Caco-2 (cell line): ENCODE measurements at regions not wholly inside any gene's neighbourhood (a gene's known extent, or its start where the extent isn't known, plus 50 kb on each side); places are given as distances from the start of the nearest gene placed in this dataset.

Experiments used
- BruUV-seq: library from RNA; stranded (reverse); fragments of 400-500 nt; replicated peaks from 2 replicates; lab custom pipeline; 2021; lab: Mats Ljungman, UMichigan
- CTCF ChIA-PET: fragments of 300-600 bp; sonication (Branson Sonifier 250); formaldehyde crosslinking; loops from one replicate; lab custom pipeline; 2022; ENCODE audit warnings: antibody characterized with exemption; lab: Charles Lee
- POLR2A ChIA-PET: fragments of 300-600 bp; sonication (Branson Sonifier 250); formaldehyde crosslinking; loops from one replicate; lab custom pipeline; 2022; ENCODE audit warnings: antibody characterized with exemption; lab: Charles Lee
- DNase-seq, 2 experiments: peaks; one replicate each; pipeline versions ENCODE4 v3.0.0 to v3.0.0-alpha.2; 2020 to 2022
- H3K27me3 ChIP-seq: replicated peaks from 2 replicates; pipeline ENCODE4 v1.6.0; 2011; ENCODE audit warnings: low read length; ENCODE audit not compliant: control insufficient read depth, insufficient read depth
- H3K36me3 ChIP-seq: 2 replicates; pipeline ENCODE4 v1.5.1; 2011; ENCODE audit warnings: low read length; ENCODE audit not compliant: control insufficient read depth, insufficient read depth
- H3K4me1 ChIP-seq: fragments of 250-450 bp; sonication (Bioruptor Pico); 2 replicates; pipeline ENCODE4 v1.5.1; 2020; ENCODE audit warnings: mild to moderate bottlenecking
- H3K4me3 ChIP-seq: 2 replicates; pipeline ENCODE4 v1.5.1; 2011; ENCODE audit warnings: low read depth, mild to moderate bottlenecking, control low read depth, low read length
- H3K9me3 ChIP-seq: fragments of 250-450 bp; sonication (Bioruptor Pico); 2 replicates; pipeline ENCODE4 v1.5.1; 2020; ENCODE audit warnings: mild to moderate bottlenecking, moderate library complexity
- H3K27ac Mint-ChIP-seq: one replicate; pipeline ENCODE4 v1.8.0; 2022; ENCODE audit warnings: mixed read lengths; ENCODE audit not compliant: unreplicated experiment
- H3K27me3 Mint-ChIP-seq: one replicate; pipeline ENCODE4 v1.8.0; 2022; ENCODE audit warnings: mixed read lengths; ENCODE audit not compliant: insufficient read depth, unreplicated experiment
- H3K36me3 Mint-ChIP-seq: one replicate; pipeline ENCODE4 v1.8.0; 2022; ENCODE audit warnings: mild to moderate bottlenecking, mixed read lengths; ENCODE audit not compliant: insufficient read depth, unreplicated experiment
- H3K4me1 Mint-ChIP-seq: one replicate; pipeline ENCODE4 v1.8.0; 2022; ENCODE audit warnings: low read depth, mixed read lengths; ENCODE audit not compliant: unreplicated experiment
- H3K4me3 Mint-ChIP-seq: one replicate; pipeline ENCODE4 v1.8.0; 2022; ENCODE audit warnings: mild to moderate bottlenecking, moderate library complexity, mixed read lengths; ENCODE audit not compliant: unreplicated experiment
- H3K9me3 Mint-ChIP-seq: one replicate; pipeline ENCODE4 v1.8.0; 2022; ENCODE audit warnings: mixed read lengths; ENCODE audit not compliant: unreplicated experiment
- intact Hi-C: fragments of 100-400 bp; cut with micrococcal nuclease; formaldehyde crosslinking; loops from one replicate; pipeline ENCODE4 v1.10.0; 2022; ENCODE audit not compliant: unreplicated experiment
- TF ChIP-seq, protein P1 (sequence below), 2 experiments: fragments of 200-600 bp in 1 of 2; IDR thresholded peaks; 1 replicate in 1 of 2; 2 replicates in 1 of 2; pipeline versions ENCODE4 v1.5.1 to v1.8.0; 2011 to 2022; ENCODE audit warnings: antibody characterized with exemption in 1 of 2, control low read depth in 1 of 2, inconsistent platforms in 1 of 2, low read depth in 1 of 2, low read length in 1 of 2, mild to moderate bottlenecking in 1 of 2, moderate library complexity in 1 of 2; ENCODE audit not compliant: insufficient read depth in 1 of 2, severe bottlenecking in 1 of 2, unreplicated experiment in 1 of 2

DNA sequence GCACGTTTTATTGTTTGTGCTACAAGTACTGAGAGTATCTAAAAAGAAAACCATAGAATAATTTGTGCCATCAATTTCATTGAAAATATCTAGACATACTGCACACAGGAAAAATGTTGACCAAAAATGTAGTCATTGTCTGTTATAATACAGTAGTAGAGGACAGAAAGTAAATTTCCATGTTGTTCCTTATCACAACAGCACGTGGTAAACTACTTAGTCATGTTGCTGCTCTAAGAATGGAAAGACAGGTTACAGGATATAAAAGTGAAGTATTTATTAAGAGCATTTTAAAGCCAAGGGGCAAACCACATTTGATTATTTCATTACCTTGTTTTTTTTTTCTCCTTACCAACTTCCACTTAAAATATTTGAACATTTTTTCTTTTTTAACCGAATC is 89.0 kb upstream of the CEP85L start:
- no peaks in the 10 kb centered on the region for H3K9me3 Mint-ChIP-seq
- H3K27me3 Mint-ChIP-seq = peaks cover 14% of the 10 kb centered on the region
- Histone ChIP-seq H3K36me3 (no peaks in the 10 kb centered on the region), H3K27me3 (no peaks in the 10 kb centered on the region), H3K9me3 (no peaks in the 10 kb centered on the region), H3K4me1 (no peaks in the 10 kb centered on the region), H3K4me3 (no peak overlapping the region)
- H3K27ac Mint-ChIP-seq = no peak overlapping the region
- intact Hi-C loops = no loop called here
- H3K4me3 Mint-ChIP-seq = no peak overlapping the region
- no peaks in the 10 kb centered on the region for H3K4me1 Mint-ChIP-seq
- ChIA-PET CTCF (no interaction called here), POLR2A (no interaction called here)
- BruUV-seq = no TSS peak
- no peak for DNase-seq
- TF ChIP-seq, protein P1, sequence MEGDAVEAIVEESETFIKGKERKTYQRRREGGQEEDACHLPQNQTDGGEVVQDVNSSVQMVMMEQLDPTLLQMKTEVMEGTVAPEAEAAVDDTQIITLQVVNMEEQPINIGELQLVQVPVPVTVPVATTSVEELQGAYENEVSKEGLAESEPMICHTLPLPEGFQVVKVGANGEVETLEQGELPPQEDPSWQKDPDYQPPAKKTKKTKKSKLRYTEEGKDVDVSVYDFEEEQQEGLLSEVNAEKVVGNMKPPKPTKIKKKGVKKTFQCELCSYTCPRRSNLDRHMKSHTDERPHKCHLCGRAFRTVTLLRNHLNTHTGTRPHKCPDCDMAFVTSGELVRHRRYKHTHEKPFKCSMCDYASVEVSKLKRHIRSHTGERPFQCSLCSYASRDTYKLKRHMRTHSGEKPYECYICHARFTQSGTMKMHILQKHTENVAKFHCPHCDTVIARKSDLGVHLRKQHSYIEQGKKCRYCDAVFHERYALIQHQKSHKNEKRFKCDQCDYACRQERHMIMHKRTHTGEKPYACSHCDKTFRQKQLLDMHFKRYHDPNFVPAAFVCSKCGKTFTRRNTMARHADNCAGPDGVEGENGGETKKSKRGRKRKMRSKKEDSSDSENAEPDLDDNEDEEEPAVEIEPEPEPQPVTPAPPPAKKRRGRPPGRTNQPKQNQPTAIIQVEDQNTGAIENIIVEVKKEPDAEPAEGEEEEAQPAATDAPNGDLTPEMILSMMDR (IDR thresholded peaks at IDR 0.05; ENCODE audit: insufficient read depth in 1 of 2, low read depth in 1 of 2, low read length in 1 of 2, severe bottlenecking in 1 of 2, unreplicated experiment in 1 of 2) = no peak
- H3K36me3 Mint-ChIP-seq = no peaks in the 10 kb centered on the region

DNA sequence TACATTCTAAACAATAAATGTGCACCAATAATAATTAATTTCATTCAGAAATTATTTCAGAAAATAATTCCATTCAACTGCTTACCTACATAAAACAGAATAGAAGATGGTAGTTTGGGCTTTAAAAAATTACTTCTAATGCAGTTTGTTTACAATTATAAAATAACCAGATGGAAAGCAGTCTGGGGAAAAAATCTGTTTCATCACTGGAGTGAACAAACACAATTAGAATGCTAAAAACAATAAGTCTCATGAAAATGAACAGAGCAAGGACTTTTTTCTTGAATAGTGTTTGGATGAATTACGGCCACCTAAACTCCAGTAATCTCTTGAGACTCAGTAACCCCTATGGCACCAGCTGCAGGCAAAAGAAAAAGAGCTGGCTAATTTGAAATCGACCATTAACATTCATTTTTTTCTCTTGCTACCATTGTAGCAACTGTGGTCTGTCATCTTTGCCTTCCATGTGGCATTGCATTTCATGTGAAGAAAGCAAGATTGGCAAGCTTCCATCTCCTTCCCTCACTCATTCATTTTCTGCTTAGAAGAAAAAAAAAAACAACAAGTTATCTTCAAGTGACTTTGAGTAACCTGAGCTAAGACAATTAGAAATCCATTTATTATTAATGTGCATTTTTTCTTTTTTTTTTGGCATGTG is 88.4 kb upstream of the CEP85L start:
- H3K4me1 ChIP-seq = no peaks in the 10 kb centered on the region
- ChIA-PET CTCF (no interaction called here), POLR2A (no interaction called here)
- intact Hi-C loops = no loop called here
- Mint-ChIP-seq H3K27ac (no peak overlapping the region), H3K4me3 (no peak overlapping the region), H3K4me1 (no peaks in the 10 kb centered on the region), H3K36me3 (no peaks in the 10 kb centered on the region), H3K27me3 (peaks cover 16% of the 10 kb centered on the region), H3K9me3 (no peaks in the 10 kb centered on the region)
- no peaks in the 10 kb centered on the region for H3K9me3 ChIP-seq
- TF ChIP-seq, protein P1 (IDR thresholded peaks at IDR 0.05; ENCODE audit: insufficient read depth in 1 of 2, low read depth in 1 of 2, low read length in 1 of 2, severe bottlenecking in 1 of 2, unreplicated experiment in 1 of 2) = no peak
- H3K27me3 ChIP-seq = no peaks in the 10 kb centered on the region
- DNase-seq = no peak
- no TSS peak for BruUV-seq
- no peaks in the 10 kb centered on the region for H3K36me3 ChIP-seq
- no peak overlapping the region for H3K4me3 ChIP-seq

DNA sequence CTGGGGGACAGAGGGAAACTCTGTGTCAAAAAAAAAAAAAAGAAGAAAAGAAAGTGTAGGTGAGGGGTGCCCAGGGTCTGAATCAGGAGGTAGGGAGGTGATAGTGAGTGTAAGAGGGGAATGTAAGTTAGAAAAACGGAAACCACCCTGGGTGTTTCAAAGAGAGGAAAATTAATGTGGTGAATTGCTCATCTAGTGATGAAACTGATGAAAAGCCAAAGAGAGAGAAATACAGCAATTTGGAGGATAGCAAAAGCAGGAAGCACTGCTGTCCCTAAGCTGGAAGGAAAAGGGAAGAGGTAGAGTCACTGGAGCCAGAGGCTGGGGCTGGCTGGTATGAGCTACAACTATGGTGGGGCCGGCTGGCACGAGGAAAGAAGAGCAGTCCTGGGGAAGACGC is 85.0 kb upstream of the CEP85L start:
- intact Hi-C loops = no loop called here

More for the DNA sequence above, 85.0 kb upstream of the CEP85L start:
- peaks cover 14% of the 10 kb centered on the region for H3K27me3 Mint-ChIP-seq
- TF ChIP-seq, protein P1 (IDR thresholded peaks at IDR 0.05; ENCODE audit: insufficient read depth in 1 of 2, low read depth in 1 of 2, low read length in 1 of 2, severe bottlenecking in 1 of 2, unreplicated experiment in 1 of 2) = no peak
- no TSS peak for BruUV-seq
- H3K36me3 Mint-ChIP-seq = no peaks in the 10 kb centered on the region
- no peak overlapping the region for H3K4me3 Mint-ChIP-seq
- CTCF ChIA-PET = no interaction called here
- H3K4me3 ChIP-seq = no peak overlapping the region
- H3K9me3 Mint-ChIP-seq = no peaks in the 10 kb centered on the region
- H3K27me3 ChIP-seq = no peaks in the 10 kb centered on the region
- H3K27ac Mint-ChIP-seq = no peak overlapping the region
- POLR2A ChIA-PET = no interaction called here
- DNase-seq = no peak
- H3K36me3 ChIP-seq = no peaks in the 10 kb centered on the region
- H3K4me1 Mint-ChIP-seq = no peaks in the 10 kb centered on the region
- H3K4me1 ChIP-seq = no peaks in the 10 kb centered on the region
- H3K9me3 ChIP-seq = no peaks in the 10 kb centered on the region
